GM19463 (cell line): ENCODE measurements at regions not wholly inside any gene's neighbourhood (a gene's known extent, or its start where the extent isn't known, plus 50 kb on each side); places are given as distances from the start of the nearest gene placed in this dataset.

ENCODE experiments used
- ATAC-seq: cut with Tn5 transposase; IDR thresholded peaks from one replicate; pipeline ENCODE4 v1.9.1; 2021; ENCODE audit warnings: mild to moderate bottlenecking, moderate library complexity; ENCODE audit not compliant: unreplicated experiment

- ATAC-seq: no peak
Measured at GRCh38 chr3:146948186-146948585, 343.0 kb upstream of the PLSCR5 start.

- no peak for ATAC-seq
Measured at GRCh38 chr3:146929696-146930095, 324.6 kb upstream of the PLSCR5 start.

GRCh38 chr3:146928421-146929059 lies 323.4 kb upstream of the PLSCR5 start:
- no peak for ATAC-seq

GRCh38 chr3:146921693-146922092 lies 316.5 kb upstream of the PLSCR5 start:
- no peak for ATAC-seq

DNA sequence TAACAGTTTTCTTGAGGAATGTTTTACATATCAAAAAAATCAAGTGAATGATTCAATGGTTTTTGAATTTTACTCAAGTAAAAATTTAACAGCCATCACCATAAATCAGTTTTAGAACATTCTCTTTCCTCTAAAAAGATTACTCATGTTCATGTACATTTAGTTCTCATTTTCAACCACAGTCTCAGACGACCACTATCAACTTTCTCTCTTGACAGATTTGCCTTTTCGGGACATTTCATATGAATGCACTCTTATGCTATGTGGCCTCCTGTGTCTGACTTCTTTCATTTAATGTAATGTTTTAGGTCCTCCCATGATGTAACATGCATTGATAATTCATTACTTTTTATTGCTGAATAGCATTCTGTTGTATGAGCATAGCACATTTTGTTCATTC lies 309.3 kb upstream of the PLSCR5 start:
- no peak for ATAC-seq

DNA sequence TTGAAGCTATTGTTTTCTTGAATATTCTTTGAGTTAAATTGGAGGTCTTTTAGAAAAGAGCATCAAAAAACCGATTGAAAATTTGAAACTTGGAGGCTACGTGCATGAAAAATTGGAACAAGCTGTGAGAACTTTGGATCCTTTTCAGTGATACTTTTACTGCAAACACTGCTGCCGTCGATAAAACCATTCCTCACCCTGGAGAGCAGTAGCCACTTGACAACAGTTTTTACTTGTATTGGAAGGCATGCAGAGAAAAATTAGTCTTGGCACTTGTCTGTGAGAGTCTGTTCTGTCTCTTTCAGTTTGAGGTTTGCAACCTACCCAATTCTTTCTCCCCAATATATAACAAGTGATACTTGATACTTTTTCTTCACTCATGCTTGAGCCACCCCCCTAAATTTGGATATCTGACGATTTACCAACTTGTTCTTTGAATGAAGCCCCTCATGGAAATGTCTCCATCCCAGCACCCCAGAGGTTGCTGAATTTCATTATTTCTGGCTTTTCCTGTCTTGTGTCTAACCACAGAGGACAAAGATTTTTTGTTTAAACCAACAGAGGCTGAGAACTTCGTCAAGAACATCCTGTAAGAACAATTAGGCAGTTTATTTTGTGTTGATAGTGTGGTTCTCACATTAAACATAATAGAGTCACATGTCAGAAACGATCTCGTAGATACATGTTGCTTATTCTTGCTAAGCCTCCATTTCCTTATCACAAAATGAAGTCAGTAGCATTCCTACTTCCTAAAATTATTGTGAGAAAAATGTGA lies 307.3 kb upstream of the PLSCR5 start:
- ATAC-seq: no peak

GRCh38 chr3:146903927-146904326 lies 298.8 kb upstream of the PLSCR5 start:
- no peak for ATAC-seq

DNA sequence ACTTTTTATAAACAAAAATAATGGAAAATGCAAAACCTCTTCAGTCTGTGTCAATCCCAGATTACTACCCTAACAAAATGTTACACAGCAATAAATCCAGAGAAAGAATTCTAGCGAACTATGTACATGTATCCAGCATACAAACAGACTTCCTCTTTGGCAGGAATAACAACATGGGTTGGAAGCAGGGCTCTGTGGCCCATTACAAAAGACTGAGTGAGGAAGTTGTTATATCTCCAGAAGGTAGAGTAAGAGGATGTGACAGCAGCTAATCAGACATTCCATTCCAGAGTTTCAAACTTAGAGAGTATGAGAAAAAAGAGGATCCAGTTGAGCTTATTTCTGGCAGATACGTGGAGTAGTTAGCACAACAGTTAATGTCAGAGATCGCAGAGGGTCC lies 294.0 kb upstream of the PLSCR5 start:
- no peak for ATAC-seq

DNA sequence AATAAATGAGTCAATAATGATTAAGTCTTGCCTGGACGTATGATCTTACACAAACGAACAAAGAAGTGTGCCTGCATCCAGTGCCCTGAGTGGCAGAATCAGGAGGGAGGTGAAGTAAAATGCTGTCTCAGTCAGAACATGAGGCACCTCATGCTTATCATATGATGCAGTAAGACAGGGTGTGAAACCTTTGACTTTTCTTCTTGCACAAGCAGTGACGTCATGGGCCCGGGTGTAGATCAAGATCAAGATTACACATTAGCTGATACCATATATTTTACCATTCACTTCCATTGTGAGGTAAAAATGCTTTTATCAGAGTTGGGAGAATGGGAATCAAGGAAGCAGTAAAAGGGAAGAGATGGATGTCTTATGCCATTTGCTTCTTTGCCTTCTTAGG lies 291.6 kb upstream of the PLSCR5 start:
- ATAC-seq: no peak

DNA sequence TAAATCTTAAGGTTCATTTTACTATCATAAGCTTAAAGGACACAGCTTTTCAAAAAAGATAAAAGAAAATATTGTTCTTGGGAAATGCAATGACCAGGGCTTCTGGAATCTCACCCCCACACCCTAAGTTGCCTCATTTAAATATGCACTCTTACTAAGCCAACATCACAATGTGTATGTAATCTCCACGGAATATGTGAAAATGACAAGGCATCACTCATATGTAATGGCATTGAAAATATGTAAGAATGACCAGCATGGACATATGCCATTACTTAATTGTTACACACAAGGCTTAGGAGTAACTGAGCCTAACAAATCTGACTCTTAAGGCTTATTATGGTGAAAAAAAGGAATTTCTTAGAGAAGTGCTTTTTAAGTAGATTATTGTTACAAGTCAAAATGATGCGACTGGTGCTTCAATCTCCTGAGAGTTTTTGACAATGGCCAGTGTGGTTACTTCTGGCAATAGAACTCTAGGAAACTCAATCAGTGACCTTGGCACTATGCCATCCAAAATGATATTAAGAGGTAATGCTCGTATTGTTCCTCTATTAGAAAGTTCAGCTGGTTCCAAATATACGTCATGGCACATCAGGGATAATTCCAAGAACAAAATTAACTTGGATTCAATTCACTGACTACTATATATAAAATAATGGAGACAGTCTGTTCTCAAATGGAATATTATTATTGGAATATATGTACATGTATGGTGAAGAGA lies 290.0 kb upstream of the PLSCR5 start:
- no peak for ATAC-seq

- no peak for ATAC-seq
Measured at GRCh38 chr3:146894406-146894805, 289.3 kb upstream of the PLSCR5 start.

GRCh38 chr3:146892041-146892440 lies 286.9 kb upstream of the PLSCR5 start:
- no peak for ATAC-seq

DNA sequence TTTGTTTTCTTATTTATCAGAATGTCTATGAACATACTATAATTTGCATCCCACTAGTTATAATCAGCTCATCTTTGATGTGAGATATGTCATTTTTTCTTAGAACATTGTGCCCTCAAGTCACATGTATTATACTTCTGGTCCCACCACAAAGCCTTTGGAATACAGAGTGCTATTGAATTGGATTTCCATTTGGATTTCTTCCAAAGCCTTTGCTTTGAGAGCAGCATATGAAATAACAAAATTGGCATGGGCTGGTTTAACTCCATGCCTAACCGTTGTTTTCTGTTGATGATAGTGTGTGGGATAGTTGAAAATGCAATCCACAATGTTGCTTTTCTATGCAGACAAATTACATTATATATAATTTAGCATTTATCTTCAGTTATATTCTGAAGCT lies 284.5 kb upstream of the PLSCR5 start:
- ATAC-seq: no peak

- no peak for ATAC-seq
Measured at GRCh38 chr3:146888176-146888575, 283.0 kb upstream of the PLSCR5 start.

DNA sequence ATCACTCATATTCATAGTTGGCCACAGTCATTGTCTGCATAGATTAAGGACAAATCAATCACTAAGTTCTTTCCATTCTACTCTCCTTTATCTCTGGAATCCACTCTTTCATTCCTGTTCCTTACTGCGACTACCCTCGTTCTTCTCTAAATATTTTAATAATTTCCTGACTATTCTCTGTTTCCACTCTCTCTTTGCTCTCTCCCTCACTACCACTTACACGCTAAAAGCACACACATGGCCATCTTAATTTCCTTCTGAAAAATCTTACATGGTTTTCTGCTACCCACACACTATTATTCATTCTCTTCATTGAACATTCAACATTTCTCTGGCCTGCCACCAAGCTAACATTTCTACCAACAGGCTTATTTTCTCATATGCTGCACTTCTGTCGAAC lies 279.6 kb upstream of the PLSCR5 start:
- ATAC-seq: no peak

- ATAC-seq: no peak
Measured at GRCh38 chr3:146884296-146884695, 279.1 kb upstream of the PLSCR5 start.

DNA sequence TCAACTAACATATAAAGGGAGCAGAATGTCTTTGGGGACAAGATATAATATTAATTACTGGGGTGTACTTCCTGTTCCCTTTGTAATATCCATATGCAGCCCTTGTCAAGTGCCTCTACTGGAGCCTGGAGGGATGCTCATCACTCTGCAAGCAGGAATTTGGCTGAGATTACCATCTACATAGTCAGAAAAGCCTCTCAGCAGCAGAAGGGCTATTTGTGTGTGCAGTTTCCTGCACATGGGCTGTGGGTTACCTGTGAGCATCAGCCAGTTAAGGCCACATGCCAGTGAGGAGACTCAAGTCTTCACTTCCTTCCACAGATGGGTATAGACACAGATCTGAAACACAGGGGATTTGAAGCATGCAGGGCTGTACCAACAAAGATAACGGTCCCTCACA lies 278.1 kb upstream of the PLSCR5 start:
- no peak for ATAC-seq

DNA sequence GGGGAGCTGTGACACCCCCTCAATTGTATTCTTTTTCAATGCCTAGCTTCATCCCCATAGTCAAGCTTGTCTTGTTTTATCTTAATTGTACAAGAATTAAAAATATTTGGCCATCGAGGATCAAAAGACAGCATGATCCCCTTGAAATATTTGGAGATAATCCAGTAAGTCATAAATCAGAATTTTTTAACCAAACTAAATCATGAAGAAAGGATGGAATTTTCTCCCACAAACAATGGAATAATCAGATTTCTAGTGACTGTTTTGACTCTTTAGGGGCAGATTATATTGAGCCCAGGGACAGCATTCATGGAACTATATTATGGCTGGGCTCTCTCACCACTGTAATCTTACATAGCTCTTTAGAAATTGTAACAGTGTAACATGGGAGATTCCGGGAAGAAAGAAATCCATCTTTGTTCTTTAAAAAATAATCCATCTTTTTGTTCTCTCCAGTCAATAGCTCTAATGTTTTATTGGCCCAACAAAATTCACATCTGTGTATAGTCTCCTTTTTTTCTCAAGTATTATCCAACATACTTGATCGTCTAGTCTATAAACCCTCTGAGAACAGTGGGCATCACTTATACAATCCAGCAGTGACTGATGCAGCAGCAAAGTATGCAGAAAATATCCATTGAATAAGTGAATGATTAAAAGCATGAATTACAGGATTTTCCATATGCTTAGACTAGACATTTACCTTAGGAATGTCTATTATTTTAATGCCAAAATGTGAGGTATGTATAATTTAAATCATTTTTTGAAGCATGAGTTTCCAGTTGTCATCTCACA lies 277.0 kb upstream of the PLSCR5 start:
- ATAC-seq: no peak

DNA sequence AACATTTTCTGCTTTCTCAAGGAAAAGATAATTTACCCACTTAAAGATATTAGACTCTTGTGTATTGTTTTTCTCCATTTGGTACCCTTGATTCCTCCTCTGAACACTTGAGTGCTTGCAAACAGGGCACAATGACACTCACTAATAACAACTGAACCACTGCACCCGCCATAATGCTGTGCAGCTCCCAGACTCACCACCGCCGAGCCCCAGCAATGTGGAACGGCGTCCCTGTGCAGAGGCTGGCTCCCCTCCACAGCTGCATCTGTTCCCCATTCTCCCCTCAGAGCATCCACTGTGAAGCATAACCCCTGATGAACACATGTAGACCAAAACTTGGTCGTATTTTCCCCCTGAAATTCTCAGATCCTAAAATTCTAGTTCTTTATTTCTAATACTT lies 276.2 kb upstream of the PLSCR5 start:
- no peak for ATAC-seq

GRCh38 chr3:146873748-146874147 lies 268.6 kb upstream of the PLSCR5 start:
- ATAC-seq: no peak

DNA sequence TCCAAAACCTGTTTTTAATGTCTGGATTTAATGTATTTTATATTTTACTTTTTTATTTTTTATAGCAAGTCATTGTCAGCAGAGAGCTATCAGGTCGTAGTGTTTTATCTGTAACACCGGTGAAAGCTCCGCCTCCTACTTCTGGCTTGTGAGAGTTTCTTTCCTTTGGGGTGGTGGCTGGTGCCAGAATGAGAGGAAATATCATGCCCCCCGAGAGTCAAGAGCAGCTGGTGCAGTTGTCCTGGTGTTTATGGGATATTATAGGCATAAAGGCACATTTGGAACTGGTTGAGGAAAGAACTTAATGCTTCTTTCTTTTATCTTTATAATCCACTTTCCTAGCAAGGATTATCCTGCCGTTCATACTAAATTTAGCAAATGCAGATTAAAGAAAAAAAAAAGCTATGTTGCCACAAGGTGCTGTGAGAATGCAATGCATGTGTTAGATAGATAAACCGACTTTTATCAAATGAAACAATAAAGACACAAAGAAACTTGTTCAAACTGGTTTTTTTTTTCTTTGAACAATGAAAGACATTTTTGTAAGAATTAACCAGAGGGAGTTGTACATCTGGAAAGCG lies 260.1 kb upstream of the PLSCR5 start:
- no peak for ATAC-seq
